Pancreas (tissue), 10 donors: ENCODE measurements at regions not wholly inside any gene's neighbourhood (a gene's known extent, or its start where the extent isn't known, plus 50 kb on each side); places are given as distances from the start of the nearest gene placed in this dataset.

Experiments used
- ATAC-seq, 4 donors: fragments of 200-7000 bp; cut with Tn5 transposase; one replicate each; pipeline versions ENCODE4 v1.8.0 to v1.9.1; 2020; ENCODE audit warnings: mild to moderate bottlenecking in 4 of 4, moderate library complexity in 4 of 4
- DNase-seq, 6 donors: peaks; one replicate each; pipeline ENCODE4 v3.0.0-alpha.2; 2020
- FAIRE-seq: peaks from 2 replicates; lab custom pipeline; 2012; peaks lifted over from hg19 to GRCh38; lab: Jason Lieb, UNC
- H3K27ac ChIP-seq, 4 donors: fragments of 200-600 bp; sonication (generic); 1 replicate in 3 of 4; 2 replicates in 1 of 4; pipeline versions ENCODE4 v1.5.0 to v1.8.0; 2020
- H3K27me3 ChIP-seq, 4 donors: fragments of 200-600 bp; one replicate each; pipeline ENCODE4 v1.8.0; 2021
- H3K36me3 ChIP-seq, 3 donors: fragments of 200-600 bp; sonication (generic) in 1 of 3; one replicate each; pipeline versions ENCODE4 v1.5.0 to v1.8.0; 2020 to 2021
- H3K4me1 ChIP-seq, 3 donors: fragments of 200-600 bp; one replicate each; pipeline ENCODE4 v1.8.0; 2021
- H3K4me3 ChIP-seq, 4 donors: fragments of 200-600 bp; sonication (generic) in 2 of 4; one replicate each; pipeline versions ENCODE4 v1.5.0 to v1.8.0; 2020 to 2021
- H3K9me3 ChIP-seq, 4 donors: fragments of 200-600 bp; one replicate each; pipeline ENCODE4 v1.8.0; 2021
- WGBS, 2 donors: extraction: QIAGEN DNeasy Blood & Tissue Kit; methylation state at CpG; one replicate each; pipeline ENCODE4 v1.1.7; 2013; 5-methylcytosine and 5-hydroxymethylcytosine counted together
- intact Hi-C, 3 donors: fragments of 100-400 bp; cut with DNase I; formaldehyde crosslinking; loops; one replicate each; pipeline versions ENCODE4 v1.11.1 to v1.14.2; 2022
- TF ChIP-seq, protein P1 (sequence below), 4 donors: fragments of 200-600 bp; sonication (generic) in 3 of 4; IDR thresholded peaks; one replicate each; pipeline versions ENCODE4 v1.5.0 to v1.8.0; 2021; ENCODE audit warnings: antibody characterized with exemption in 4 of 4
- donor health status: healthy with polysubstance abuse.
- donor health status: DM: no; HTN: no; CAD: no; lungs with moderate emphysema.
- donor health status: DM: no; HTN: no; CAD: no.
- donor health status: control.
- donor health status: control.
- donor health status: Bipolar disorder and iron deficiency.
- donor health status: DM: yes; HTN: yes; CAD: no.
- donor health status: DM: no; HTN: no; CAD: no.
- donor health status: DM: no; HTN: no; CAD: no.
- donor health status: DM: yes; HTN: yes; CAD: no.

- no peaks in the 10 kb centered on the region for H3K27me3 ChIP-seq
- no peak overlapping the region for H3K4me3 ChIP-seq
- ATAC-seq (no peak), FAIRE-seq (no peak), DNase-seq (no peak)
- intact Hi-C loops: no loop called here
- TF ChIP-seq, protein P1, sequence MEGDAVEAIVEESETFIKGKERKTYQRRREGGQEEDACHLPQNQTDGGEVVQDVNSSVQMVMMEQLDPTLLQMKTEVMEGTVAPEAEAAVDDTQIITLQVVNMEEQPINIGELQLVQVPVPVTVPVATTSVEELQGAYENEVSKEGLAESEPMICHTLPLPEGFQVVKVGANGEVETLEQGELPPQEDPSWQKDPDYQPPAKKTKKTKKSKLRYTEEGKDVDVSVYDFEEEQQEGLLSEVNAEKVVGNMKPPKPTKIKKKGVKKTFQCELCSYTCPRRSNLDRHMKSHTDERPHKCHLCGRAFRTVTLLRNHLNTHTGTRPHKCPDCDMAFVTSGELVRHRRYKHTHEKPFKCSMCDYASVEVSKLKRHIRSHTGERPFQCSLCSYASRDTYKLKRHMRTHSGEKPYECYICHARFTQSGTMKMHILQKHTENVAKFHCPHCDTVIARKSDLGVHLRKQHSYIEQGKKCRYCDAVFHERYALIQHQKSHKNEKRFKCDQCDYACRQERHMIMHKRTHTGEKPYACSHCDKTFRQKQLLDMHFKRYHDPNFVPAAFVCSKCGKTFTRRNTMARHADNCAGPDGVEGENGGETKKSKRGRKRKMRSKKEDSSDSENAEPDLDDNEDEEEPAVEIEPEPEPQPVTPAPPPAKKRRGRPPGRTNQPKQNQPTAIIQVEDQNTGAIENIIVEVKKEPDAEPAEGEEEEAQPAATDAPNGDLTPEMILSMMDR (IDR thresholded peaks at IDR 0.05): no peak
- WGBS, 2 donors: 72 to 84% methylated on average over 6 of the region's 6 CpGs
- no peaks in the 10 kb centered on the region for H3K36me3 ChIP-seq
- H3K9me3 ChIP-seq: no peaks in the 10 kb centered on the region
- H3K27ac ChIP-seq: no peak overlapping the region
- no peaks in the 10 kb centered on the region for H3K4me1 ChIP-seq
These were observed 292.4 kb downstream of the EFNB2 start for GRCh38 chr13:106243011-106243565.

DNA sequence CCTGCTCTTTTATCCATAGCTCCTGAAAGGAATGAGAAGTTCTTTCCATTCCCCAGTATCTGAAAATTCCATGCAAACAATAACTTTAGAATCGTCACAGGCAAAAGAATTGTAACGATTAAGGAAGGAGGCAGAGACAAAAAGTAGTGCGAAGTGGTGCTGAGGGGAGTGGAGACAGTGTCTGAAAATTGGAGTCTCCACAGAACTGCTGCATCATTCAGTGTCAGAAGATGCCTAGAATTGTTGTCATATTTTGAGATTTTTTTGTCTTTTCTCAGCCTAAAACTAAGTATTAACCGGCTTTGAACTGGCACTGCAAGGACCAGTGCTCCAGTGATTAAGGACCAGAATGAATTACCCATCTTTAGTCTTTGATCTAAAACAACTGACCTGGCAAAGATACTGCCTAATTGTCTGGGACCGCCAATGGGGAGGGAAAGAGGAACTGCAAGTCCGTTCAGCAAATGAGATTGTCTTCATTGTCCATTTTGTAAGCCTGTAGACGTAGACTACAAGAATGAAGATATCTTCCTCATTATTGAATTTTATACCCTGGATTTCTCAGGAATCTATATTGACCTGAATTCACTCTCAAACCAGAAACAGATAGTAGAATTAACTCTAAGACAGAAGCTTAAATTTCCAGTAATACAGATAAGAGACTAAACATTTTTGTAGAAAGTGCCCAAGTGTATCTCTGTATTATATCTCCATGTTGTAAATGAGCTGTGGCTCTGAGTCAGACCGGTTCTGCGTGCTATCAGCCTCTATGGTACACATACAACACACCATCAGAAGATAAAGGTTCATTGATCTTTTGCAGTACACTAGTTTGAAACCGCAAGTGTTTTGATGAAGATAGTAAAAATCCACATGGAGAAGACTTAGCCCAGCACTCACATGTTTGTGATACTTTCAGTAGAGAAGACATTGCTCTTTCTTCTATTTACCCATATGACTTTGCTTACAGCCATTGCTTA lies 293.2 kb downstream of the EFNB2 start:
- FAIRE-seq: no peak
- H3K4me1 ChIP-seq: no peaks in the 10 kb centered on the region
- H3K9me3 ChIP-seq: no peaks in the 10 kb centered on the region
- WGBS, 2 donors: 54 to 66% methylated on average over 10 of the region's 10 CpGs
- no peak overlapping the region for H3K4me3 ChIP-seq
- no peak for DNase-seq
- intact Hi-C loops: no loop called here
- TF ChIP-seq, protein P1 (IDR thresholded peaks at IDR 0.05): no peak
- ATAC-seq: no peak
- no peaks in the 10 kb centered on the region for H3K27me3 ChIP-seq
- no peak overlapping the region for H3K27ac ChIP-seq
- no peaks in the 10 kb centered on the region for H3K36me3 ChIP-seq

DNA sequence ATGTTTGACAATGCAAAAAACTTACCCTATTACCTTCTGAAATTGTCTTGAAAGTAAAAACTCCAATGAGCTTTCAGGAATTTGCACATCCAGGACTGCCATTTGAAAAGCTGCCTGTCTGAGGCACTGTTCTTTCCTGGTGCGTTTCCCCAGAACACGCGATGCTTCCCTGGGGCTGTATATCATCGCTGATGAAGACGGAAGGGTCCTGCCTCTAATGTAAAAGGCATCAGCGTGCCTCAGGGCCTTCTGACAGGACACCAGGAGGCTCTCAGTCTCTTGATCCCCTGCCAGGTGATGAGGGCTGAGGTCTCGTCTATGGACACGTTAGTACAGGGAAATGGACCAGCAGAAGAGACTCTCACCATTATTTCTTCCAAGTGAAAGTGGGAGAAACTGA lies 296.8 kb downstream of the EFNB2 start:
- no peaks in the 10 kb centered on the region for H3K36me3 ChIP-seq
- H3K27me3 ChIP-seq: no peaks in the 10 kb centered on the region
- no peaks in the 10 kb centered on the region for H3K4me1 ChIP-seq
- ATAC-seq: no peak
- 77 to 93% methylated on average over 8 of the region's 8 CpGs for WGBS, 2 donors
- H3K4me3 ChIP-seq: no peak overlapping the region
- no peaks in the 10 kb centered on the region for H3K9me3 ChIP-seq
- intact Hi-C loops: no loop called here
- TF ChIP-seq, protein P1 (IDR thresholded peaks at IDR 0.05): no peak
- no peak for DNase-seq
- no peak for FAIRE-seq
- H3K27ac ChIP-seq: no peak overlapping the region

DNA sequence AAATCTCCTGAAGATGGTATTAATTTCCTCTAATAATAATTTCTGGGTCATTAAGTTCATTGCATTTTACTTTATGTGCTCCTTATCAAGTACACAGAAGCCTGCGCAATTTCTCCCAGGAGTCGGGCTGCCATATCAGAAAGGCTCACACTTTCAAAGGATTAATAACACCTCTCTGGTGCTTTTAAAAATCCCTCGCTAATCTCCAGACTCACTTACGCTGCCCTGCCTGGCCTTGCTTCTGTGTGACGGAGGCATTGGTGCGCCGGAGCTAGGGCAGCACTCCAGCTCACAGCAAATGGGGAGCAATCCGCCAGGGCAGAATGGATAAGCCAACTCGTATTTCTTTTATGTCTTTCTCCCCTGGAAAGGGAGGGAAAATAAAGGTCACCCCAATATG lies 300.8 kb downstream of the EFNB2 start:
- no peaks in the 10 kb centered on the region for H3K9me3 ChIP-seq
- no peak overlapping the region for H3K27ac ChIP-seq
- H3K27me3 ChIP-seq: no peaks in the 10 kb centered on the region
- ATAC-seq (no peak), DNase-seq (no peak), FAIRE-seq (no peak)
- H3K4me1 ChIP-seq: no peaks in the 10 kb centered on the region
- TF ChIP-seq, protein P1 (IDR thresholded peaks at IDR 0.05): no peak
- WGBS, 2 donors: 72 to 75% methylated on average over 9 of the region's 9 CpGs
- intact Hi-C loops: no loop called here
- no peak overlapping the region for H3K4me3 ChIP-seq
- no peaks in the 10 kb centered on the region for H3K36me3 ChIP-seq
